HG03025 (cell line): ENCODE measurements at regions not wholly inside any gene's neighbourhood (a gene's known extent, or its start where the extent isn't known, plus 50 kb on each side); places are given as distances from the start of the nearest gene placed in this dataset.
"Not testable (repeated sequence)": the region's sequence is repeated elsewhere in the genome, so short reads cannot be mapped to it uniquely, and the experiment has no call there.

Source experiments
- ATAC-seq: cut with Tn5 transposase; IDR thresholded peaks from one replicate; pipeline ENCODE4 v1.9.1; 2021; ENCODE audit warnings: mild to moderate bottlenecking, moderate library complexity; ENCODE audit not compliant: unreplicated experiment, low FRiP score

- ATAC-seq, result no peak
These were observed 162.8 kb downstream of the VAPA start for GRCh38 chr18:10076502-10077030.

GRCh38 chr18:10077986-10078385 is 164.2 kb downstream of the VAPA start:
- ATAC-seq, result no peak

- no peak for ATAC-seq
These were observed 166.6 kb downstream of the VAPA start for GRCh38 chr18:10080372-10080771.

- ATAC-seq, result no peak
These were observed 167.7 kb downstream of the VAPA start for GRCh38 chr18:10081492-10081891.

- ATAC-seq, result no peak
These were observed 171.6 kb downstream of the VAPA start for GRCh38 chr18:10085416-10085815.

GRCh38 chr18:10085876-10086275 is 172.1 kb downstream of the VAPA start:
- ATAC-seq, result no peak

GRCh38 chr18:10086458-10087210 is 172.8 kb downstream of the VAPA start:
- no peak for ATAC-seq

- no peak for ATAC-seq
These were observed 174.9 kb downstream of the VAPA start for GRCh38 chr18:10088734-10089133.

GRCh38 chr18:10089881-10090280 is 176.1 kb downstream of the VAPA start:
- no peak for ATAC-seq

- no peak for ATAC-seq
These were observed 176.9 kb downstream of the VAPA start for GRCh38 chr18:10090668-10091067.

GRCh38 chr18:10093445-10093844 is 179.6 kb downstream of the VAPA start:
- ATAC-seq, result no peak

GRCh38 chr18:10094154-10094553 is 180.3 kb downstream of the VAPA start:
- ATAC-seq, result no peak

GRCh38 chr18:10094655-10095054 is 180.8 kb downstream of the VAPA start:
- no peak for ATAC-seq

- no peak for ATAC-seq
These were observed 181.5 kb downstream of the VAPA start for GRCh38 chr18:10095356-10095755.

GRCh38 chr18:10099539-10100140 is 185.8 kb downstream of the VAPA start:
- no peak for ATAC-seq

- ATAC-seq, result no peak
These were observed 186.4 kb downstream of the VAPA start for GRCh38 chr18:10100196-10100595.

- no peak for ATAC-seq
These were observed 187.3 kb downstream of the VAPA start for GRCh38 chr18:10100941-10101701.

- no peak for ATAC-seq
These were observed 187.9 kb downstream of the VAPA start for GRCh38 chr18:10101729-10102128.

GRCh38 chr18:10105118-10105517 is 191.3 kb downstream of the VAPA start:
- not testable (repeated sequence) for ATAC-seq

- no peak for ATAC-seq
These were observed 197.4 kb downstream of the VAPA start for GRCh38 chr18:10111191-10111590.

GRCh38 chr18:10111944-10112343 is 198.1 kb downstream of the VAPA start:
- ATAC-seq, result no peak
